GM23338 (cell line): ENCODE measurements at regions not wholly inside any gene's neighbourhood (a gene's known extent, or its start where the extent isn't known, plus 50 kb on each side); places are given as distances from the start of the nearest gene placed in this dataset.

Source experiments
- CREB1 ChIP-seq: fragments of 250-450 bp; sonication (Bioruptor Pico); IDR thresholded peaks from 2 replicates; pipeline ENCODE4 v1.5.0; 2020; ENCODE audit warnings: low read depth, mild to moderate bottlenecking, moderate library complexity
- EZH2 ChIP-seq: fragments of 200-600 bp; sonication (generic); IDR thresholded peaks from one replicate; pipeline ENCODE4 v1.8.0; 2017; ENCODE audit warnings: antibody characterized with exemption, mild to moderate bottlenecking, low read depth; ENCODE audit not compliant: unreplicated experiment
- EZH2phosphoT487 ChIP-seq: fragments of 200-600 bp; sonication (generic); IDR thresholded peaks from one replicate; pipeline ENCODE4 v1.8.1; 2018; ENCODE audit warnings: antibody characterized with exemption; ENCODE audit not compliant: unreplicated experiment
- JUNB ChIP-seq: IDR thresholded peaks from one replicate; pipeline ENCODE4 v1.6.1; 2016; ENCODE audit warnings: antibody characterized with exemption; ENCODE audit not compliant: unreplicated experiment
- NANOG ChIP-seq: IDR thresholded peaks from 2 replicates; pipeline ENCODE4 v1.6.1; 2016; ENCODE audit warnings: antibody characterized with exemption, borderline replicate concordance
- POLR2AphosphoS5 ChIP-seq: IDR thresholded peaks from 2 replicates; pipeline ENCODE4 v1.6.1; 2016; ENCODE audit warnings: antibody characterized with exemption, low read depth
- REST ChIP-seq: IDR thresholded peaks from one replicate; pipeline ENCODE4 v1.6.1; 2018; ENCODE audit warnings: antibody characterized with exemption; ENCODE audit not compliant: unreplicated experiment
- ZNF331 ChIP-seq: fragments of 250-450 bp; sonication (Bioruptor Pico); IDR thresholded peaks from 2 replicates; pipeline ENCODE4 v1.5.0; 2020; ENCODE audit warnings: low read depth, mild to moderate bottlenecking, moderate library complexity
- TF ChIP-seq, protein P1 (sequence below), 2 experiments: fragments of 200-600 bp in 1 of 2; sonication (generic) in 1 of 2; conservative IDR thresholded peaks; 2 replicates each; pipeline versions ENCODE4 v1.5.1 to v1.6.1; 2016 to 2017; ENCODE audit warnings: antibody characterized with exemption in 2 of 2, low read depth in 2 of 2, mild to moderate bottlenecking in 2 of 2, moderate library complexity in 1 of 2
- TF ChIP-seq, protein P2 (sequence below): IDR thresholded peaks from 2 replicates; pipeline ENCODE4 v1.6.1; 2016; ENCODE audit warnings: antibody characterized with exemption
- TF ChIP-seq, protein P3 (sequence below): fragments of 250-450 bp; sonication (Bioruptor Pico); IDR thresholded peaks from 2 replicates; pipeline ENCODE4 v1.5.0; 2020; ENCODE audit warnings: mild to moderate bottlenecking, moderate library complexity

DNA sequence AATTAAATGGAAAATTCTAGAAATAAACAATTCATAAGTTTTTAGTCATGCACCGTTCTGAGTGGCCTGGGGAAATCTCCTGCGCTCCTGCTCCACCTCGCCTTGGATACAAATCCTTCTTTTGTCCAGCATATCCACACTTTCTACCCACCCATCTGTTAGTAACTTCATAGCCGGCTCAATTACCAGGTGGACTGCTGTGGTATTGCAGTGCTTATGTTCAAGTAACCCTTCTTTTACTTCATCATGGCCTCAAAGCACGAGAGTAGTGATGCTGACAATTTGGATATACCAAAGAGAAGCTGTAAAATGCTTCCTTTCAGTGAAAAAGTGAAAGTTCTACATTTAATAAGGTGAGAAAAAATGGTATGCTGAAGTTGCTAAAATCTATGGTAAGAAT is 142.3 kb upstream of the CHL1 start:
- TF ChIP-seq, protein P1, sequence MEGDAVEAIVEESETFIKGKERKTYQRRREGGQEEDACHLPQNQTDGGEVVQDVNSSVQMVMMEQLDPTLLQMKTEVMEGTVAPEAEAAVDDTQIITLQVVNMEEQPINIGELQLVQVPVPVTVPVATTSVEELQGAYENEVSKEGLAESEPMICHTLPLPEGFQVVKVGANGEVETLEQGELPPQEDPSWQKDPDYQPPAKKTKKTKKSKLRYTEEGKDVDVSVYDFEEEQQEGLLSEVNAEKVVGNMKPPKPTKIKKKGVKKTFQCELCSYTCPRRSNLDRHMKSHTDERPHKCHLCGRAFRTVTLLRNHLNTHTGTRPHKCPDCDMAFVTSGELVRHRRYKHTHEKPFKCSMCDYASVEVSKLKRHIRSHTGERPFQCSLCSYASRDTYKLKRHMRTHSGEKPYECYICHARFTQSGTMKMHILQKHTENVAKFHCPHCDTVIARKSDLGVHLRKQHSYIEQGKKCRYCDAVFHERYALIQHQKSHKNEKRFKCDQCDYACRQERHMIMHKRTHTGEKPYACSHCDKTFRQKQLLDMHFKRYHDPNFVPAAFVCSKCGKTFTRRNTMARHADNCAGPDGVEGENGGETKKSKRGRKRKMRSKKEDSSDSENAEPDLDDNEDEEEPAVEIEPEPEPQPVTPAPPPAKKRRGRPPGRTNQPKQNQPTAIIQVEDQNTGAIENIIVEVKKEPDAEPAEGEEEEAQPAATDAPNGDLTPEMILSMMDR (conservative IDR thresholded peaks at IDR 0.05; ENCODE audit: low read depth in 2 of 2), result no peak
- TF ChIP-seq JUNB, result no peak
- TF ChIP-seq EZH2, result no peak
- no peak for TF ChIP-seq EZH2phosphoT487
- TF ChIP-seq ZNF331, result no peak
- TF ChIP-seq, protein P2, sequence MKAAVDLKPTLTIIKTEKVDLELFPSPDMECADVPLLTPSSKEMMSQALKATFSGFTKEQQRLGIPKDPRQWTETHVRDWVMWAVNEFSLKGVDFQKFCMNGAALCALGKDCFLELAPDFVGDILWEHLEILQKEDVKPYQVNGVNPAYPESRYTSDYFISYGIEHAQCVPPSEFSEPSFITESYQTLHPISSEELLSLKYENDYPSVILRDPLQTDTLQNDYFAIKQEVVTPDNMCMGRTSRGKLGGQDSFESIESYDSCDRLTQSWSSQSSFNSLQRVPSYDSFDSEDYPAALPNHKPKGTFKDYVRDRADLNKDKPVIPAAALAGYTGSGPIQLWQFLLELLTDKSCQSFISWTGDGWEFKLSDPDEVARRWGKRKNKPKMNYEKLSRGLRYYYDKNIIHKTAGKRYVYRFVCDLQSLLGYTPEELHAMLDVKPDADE, result no peak
- TF ChIP-seq POLR2AphosphoS5, result no peak
- no peak for TF ChIP-seq CREB1 (CRISPR knock-in tag)
- TF ChIP-seq, protein P3, sequence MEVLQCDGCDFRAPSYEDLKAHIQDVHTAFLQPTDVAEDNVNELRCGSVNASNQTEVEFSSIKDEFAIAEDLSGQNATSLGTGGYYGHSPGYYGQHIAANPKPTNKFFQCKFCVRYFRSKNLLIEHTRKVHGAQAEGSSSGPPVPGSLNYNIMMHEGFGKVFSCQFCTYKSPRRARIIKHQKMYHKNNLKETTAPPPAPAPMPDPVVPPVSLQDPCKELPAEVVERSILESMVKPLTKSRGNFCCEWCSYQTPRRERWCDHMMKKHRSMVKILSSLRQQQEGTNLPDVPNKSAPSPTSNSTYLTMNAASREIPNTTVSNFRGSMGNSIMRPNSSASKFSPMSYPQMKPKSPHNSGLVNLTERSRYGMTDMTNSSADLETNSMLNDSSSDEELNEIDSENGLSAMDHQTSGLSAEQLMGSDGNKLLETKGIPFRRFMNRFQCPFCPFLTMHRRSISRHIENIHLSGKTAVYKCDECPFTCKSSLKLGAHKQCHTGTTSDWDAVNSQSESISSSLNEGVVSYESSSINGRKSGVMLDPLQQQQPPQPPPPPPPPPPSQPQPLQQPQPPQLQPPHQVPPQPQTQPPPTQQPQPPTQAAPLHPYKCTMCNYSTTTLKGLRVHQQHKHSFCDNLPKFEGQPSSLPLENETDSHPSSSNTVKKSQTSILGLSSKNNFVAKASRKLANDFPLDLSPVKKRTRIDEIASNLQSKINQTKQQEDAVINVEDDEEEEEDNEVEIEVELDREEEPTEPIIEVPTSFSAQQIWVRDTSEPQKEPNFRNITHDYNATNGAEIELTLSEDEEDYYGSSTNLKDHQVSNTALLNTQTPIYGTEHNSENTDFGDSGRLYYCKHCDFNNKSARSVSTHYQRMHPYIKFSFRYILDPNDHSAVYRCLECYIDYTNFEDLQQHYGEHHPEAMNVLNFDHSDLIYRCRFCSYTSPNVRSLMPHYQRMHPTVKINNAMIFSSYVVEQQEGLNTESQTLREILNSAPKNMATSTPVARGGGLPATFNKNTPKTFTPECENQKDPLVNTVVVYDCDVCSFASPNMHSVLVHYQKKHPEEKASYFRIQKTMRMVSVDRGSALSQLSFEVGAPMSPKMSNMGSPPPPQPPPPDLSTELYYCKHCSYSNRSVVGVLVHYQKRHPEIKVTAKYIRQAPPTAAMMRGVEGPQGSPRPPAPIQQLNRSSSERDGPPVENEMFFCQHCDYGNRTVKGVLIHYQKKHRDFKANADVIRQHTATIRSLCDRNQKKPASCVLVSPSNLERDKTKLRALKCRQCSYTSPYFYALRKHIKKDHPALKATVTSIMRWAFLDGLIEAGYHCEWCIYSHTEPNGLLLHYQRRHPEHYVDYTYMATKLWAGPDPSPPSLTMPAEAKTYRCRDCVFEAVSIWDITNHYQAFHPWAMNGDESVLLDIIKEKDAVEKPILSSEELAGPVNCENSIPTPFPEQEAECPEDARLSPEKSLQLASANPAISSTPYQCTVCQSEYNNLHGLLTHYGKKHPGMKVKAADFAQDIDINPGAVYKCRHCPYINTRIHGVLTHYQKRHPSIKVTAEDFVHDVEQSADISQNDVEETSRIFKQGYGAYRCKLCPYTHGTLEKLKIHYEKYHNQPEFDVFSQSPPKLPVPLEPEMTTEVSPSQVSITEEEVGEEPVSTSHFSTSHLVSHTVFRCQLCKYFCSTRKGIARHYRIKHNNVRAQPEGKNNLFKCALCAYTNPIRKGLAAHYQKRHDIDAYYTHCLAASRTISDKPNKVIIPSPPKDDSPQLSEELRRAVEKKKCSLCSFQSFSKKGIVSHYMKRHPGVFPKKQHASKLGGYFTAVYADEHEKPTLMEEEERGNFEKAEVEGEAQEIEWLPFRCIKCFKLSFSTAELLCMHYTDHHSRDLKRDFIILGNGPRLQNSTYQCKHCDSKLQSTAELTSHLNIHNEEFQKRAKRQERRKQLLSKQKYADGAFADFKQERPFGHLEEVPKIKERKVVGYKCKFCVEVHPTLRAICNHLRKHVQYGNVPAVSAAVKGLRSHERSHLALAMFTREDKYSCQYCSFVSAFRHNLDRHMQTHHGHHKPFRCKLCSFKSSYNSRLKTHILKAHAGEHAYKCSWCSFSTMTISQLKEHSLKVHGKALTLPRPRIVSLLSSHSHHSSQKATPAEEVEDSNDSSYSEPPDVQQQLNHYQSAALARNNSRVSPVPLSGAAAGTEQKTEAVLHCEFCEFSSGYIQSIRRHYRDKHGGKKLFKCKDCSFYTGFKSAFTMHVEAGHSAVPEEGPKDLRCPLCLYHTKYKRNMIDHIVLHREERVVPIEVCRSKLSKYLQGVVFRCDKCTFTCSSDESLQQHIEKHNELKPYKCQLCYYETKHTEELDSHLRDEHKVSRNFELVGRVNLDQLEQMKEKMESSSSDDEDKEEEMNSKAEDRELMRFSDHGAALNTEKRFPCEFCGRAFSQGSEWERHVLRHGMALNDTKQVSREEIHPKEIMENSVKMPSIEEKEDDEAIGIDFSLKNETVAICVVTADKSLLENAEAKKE (CRISPR knock-in tag), result no peak
- no peak for TF ChIP-seq REST
- no peak for TF ChIP-seq NANOG
